H1 (cell line): ENCODE measurements at regions not wholly inside any gene's neighbourhood (a gene's known extent, or its start where the extent isn't known, plus 50 kb on each side); places are given as distances from the start of the nearest gene placed in this dataset.

Source experiments
- BCL11A ChIP-seq, 2 experiments: IDR thresholded peaks; one replicate each; pipeline ENCODE4 v1.6.1; 2011; ENCODE audit warnings: low read depth in 2 of 2, low read length in 2 of 2, mild to moderate bottlenecking in 2 of 2
- KDM1A ChIP-seq: fragments of 200-600, 300-600 bp; sonication (generic); IDR thresholded peaks from 2 replicates; pipeline ENCODE4 v1.7.1; 2016; ENCODE audit warnings: mild to moderate bottlenecking, low read length, borderline replicate concordance
- RBBP5 ChIP-seq: IDR thresholded peaks from 2 replicates; pipeline ENCODE4 v1.7.1; 2012; ENCODE audit warnings: low read depth, mild to moderate bottlenecking, inconsistent platforms, low read length, moderate library complexity, borderline replicate concordance
- SRF ChIP-seq: IDR thresholded peaks from 2 replicates; pipeline ENCODE4 v1.6.1; 2011; ENCODE audit warnings: mild to moderate bottlenecking, low read depth, low read length, moderate library complexity
- TAF1 ChIP-seq: IDR thresholded peaks from 2 replicates; pipeline ENCODE4 v1.6.1; 2011; ENCODE audit warnings: mild to moderate bottlenecking, low read depth, low read length
- TAF7 ChIP-seq: optimal IDR thresholded peaks from 2 replicates; pipeline ENCODE3; 2011; ENCODE audit warnings: low read depth, mild to moderate bottlenecking, inconsistent platforms, low read length, moderate library complexity, borderline replicate concordance
- TF ChIP-seq, protein P1 (sequence below): IDR thresholded peaks from 2 replicates; pipeline ENCODE4 v1.6.1; 2011; ENCODE audit warnings: low read depth, mild to moderate bottlenecking, low read length; ENCODE audit not compliant: insufficient read depth

DNA sequence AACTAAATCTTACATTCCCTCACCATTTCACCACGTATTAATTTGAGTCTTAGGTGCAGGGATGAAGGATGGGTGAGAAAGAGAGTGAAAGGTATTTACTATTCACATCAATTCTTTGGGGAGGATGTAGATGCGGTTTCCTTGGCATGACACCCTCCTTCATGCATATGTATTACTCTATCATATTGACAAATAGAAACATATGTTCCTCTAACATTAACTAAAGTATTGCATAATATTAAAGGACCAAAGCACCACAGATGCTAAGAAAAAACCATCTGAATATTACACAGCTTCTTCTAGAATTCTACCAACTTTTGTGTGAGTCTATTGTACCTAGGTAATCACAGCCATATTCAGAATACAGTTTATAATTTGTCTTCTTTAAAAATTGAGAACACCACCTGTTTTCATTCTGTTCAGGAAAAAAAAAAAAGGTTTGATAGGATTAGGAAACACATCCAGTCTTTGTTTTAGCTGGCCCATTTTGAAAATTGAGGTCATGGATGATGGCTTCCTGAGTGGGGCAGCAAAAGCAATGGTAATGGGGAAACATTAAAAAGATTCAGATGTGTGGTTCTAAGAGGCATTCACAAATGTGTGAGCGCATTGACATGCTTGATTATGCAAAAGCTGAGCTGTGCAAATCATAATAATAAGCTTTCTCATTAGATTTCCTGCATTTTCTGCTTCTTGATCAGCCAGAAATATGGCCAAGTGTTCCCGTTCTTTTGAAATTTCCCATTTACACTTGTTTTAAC, 1011.5 kb upstream of the NUDT12 start (continued):
- TF ChIP-seq TAF7 (no peak), BCL11A (IDR thresholded peaks at IDR 0.05; ENCODE audit: low read depth in 2 of 2, low read length in 2 of 2) (no peak), KDM1A (no peak), RBBP5 (no peak), TAF1 (no peak), SRF (no peak)
- TF ChIP-seq, protein P1, sequence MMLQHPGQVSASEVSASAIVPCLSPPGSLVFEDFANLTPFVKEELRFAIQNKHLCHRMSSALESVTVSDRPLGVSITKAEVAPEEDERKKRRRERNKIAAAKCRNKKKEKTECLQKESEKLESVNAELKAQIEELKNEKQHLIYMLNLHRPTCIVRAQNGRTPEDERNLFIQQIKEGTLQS: no peak
